ENCODE measurements at regions not wholly inside any gene's neighbourhood (a gene's known extent, or its start where the extent isn't known, plus 50 kb on each side); places are given as distances from the start of the nearest gene placed in this dataset.

DNA sequence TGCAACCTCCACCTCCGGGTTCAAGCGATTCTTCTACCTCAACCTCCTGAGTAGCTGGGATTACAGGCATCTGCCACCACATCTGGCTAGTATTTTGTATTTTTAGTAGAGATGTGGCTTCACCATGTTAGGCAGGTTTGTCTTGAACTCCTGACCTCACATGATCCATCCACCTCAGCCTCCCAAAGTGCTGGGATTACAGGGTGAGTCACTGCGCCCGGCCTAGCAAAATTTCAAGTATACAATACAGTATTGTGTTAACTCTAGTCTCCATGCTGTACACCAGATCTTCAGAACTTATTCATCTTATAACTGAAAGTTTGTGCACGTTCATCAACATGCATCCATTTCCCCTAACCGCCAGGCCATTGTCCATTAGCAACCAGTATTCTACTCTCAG lies 115.1 kb upstream of the MDGA2 start:
- TF ChIP-seq, protein P1, sequence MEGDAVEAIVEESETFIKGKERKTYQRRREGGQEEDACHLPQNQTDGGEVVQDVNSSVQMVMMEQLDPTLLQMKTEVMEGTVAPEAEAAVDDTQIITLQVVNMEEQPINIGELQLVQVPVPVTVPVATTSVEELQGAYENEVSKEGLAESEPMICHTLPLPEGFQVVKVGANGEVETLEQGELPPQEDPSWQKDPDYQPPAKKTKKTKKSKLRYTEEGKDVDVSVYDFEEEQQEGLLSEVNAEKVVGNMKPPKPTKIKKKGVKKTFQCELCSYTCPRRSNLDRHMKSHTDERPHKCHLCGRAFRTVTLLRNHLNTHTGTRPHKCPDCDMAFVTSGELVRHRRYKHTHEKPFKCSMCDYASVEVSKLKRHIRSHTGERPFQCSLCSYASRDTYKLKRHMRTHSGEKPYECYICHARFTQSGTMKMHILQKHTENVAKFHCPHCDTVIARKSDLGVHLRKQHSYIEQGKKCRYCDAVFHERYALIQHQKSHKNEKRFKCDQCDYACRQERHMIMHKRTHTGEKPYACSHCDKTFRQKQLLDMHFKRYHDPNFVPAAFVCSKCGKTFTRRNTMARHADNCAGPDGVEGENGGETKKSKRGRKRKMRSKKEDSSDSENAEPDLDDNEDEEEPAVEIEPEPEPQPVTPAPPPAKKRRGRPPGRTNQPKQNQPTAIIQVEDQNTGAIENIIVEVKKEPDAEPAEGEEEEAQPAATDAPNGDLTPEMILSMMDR (IDR thresholded peaks at IDR 0.05), result no peak
- TF ChIP-seq POLR2A (IDR thresholded peaks at IDR 0.05), result no peak

All from uterus (tissue), 2 donors.